PC-3 (cell line): ENCODE measurements at regions not wholly inside any gene's neighbourhood (a gene's known extent, or its start where the extent isn't known, plus 50 kb on each side); places are given as distances from the start of the nearest gene placed in this dataset.
"Not testable (repeated sequence)": the region's sequence is repeated elsewhere in the genome, so short reads cannot be mapped to it uniquely, and the experiment has no call there.

Experiments used
- ATAC-seq: fragments of 200-7000 bp; cut with Tn5 transposase; 2 replicates; pipeline ENCODE4 v1.9.1; 2020; ENCODE audit warnings: mild to moderate bottlenecking, moderate library complexity
- BruUV-seq: library from RNA; stranded (reverse); fragments of 400-500 nt; replicated peaks from 2 replicates; lab custom pipeline; 2021; lab: Mats Ljungman, UMichigan
- CTCF ChIA-PET: fragments of 300-600 bp; sonication (Branson Sonifier 250); formaldehyde crosslinking; loops from one replicate; lab custom pipeline; 2022; ENCODE audit warnings: antibody characterized with exemption; lab: Charles Lee
- POLR2A ChIA-PET: fragments of 300-600 bp; sonication (Branson Sonifier 250); formaldehyde crosslinking; loops from one replicate; lab custom pipeline; 2022; ENCODE audit warnings: antibody characterized with exemption; ENCODE audit not compliant: unreplicated experiment; lab: Charles Lee
- DNase-seq: peaks from one replicate; pipeline ENCODE4 v3.0.0-alpha.2; 2015
- H2AFZ ChIP-seq: fragments of 300-600 bp; sonication (generic); 2 replicates; pipeline ENCODE4 v1.6.0; 2016; ENCODE audit warnings: antibody characterized with exemption, low read length
- H3F3A ChIP-seq: fragments of 300-600 bp; sonication (generic); one replicate; pipeline ENCODE4 v1.6.0; 2017; ENCODE audit warnings: antibody characterized with exemption, low read length, control low read depth, mild to moderate bottlenecking; ENCODE audit not compliant: unreplicated experiment
- H3K27ac ChIP-seq: fragments of 300-600 bp; sonication (generic); 2 replicates; pipeline ENCODE4 v1.5.1; 2016; ENCODE audit warnings: mild to moderate bottlenecking, low read length
- H3K27me3 ChIP-seq: fragments of 300-600 bp; sonication (generic); 2 replicates; pipeline ENCODE4 v1.6.1; 2016; ENCODE audit warnings: low read length, mixed read lengths
- H3K36me3 ChIP-seq: fragments of 300-600 bp; sonication (generic); 2 replicates; pipeline ENCODE4 v1.6.1; 2016; ENCODE audit warnings: low read depth, mixed run types, low read length, mixed read lengths
- H3K4me1 ChIP-seq: fragments of 300-600 bp; sonication (generic); 2 replicates; pipeline ENCODE4 v1.5.1; 2016; ENCODE audit warnings: low read length; ENCODE audit not compliant: insufficient read depth
- H3K4me2 ChIP-seq: fragments of 300-600 bp; sonication (generic); 2 replicates; pipeline ENCODE4 v1.6.0; 2016; ENCODE audit warnings: low read length
- H3K4me3 ChIP-seq: fragments of 300-600 bp; sonication (generic); 2 replicates; pipeline ENCODE4 v1.5.1; 2016; ENCODE audit warnings: mild to moderate bottlenecking, low read length, mixed read lengths
- H3K79me2 ChIP-seq: fragments of 300-600 bp; sonication (generic); 2 replicates; pipeline ENCODE4 v1.6.1; 2017; ENCODE audit warnings: low read length, mixed read lengths
- H3K9ac ChIP-seq: fragments of 300-600 bp; sonication (generic); 2 replicates; pipeline ENCODE4 v1.6.0; 2016; ENCODE audit warnings: mild to moderate bottlenecking, low read length
- H3K9me2 ChIP-seq: fragments of 300-600 bp; sonication (generic); replicated peaks from 2 replicates; pipeline ENCODE4 v1.6.1; 2016; ENCODE audit warnings: mixed run types, low read length, mixed read lengths
- H3K9me3 ChIP-seq: fragments of 300-600 bp; sonication (generic); 2 replicates; pipeline ENCODE4 v1.6.1; 2016; ENCODE audit warnings: low read length, mixed read lengths
- H4K20me1 ChIP-seq: fragments of 300-600 bp; sonication (generic); 2 replicates; pipeline ENCODE4 v1.6.1; 2016; ENCODE audit warnings: low read length, mixed read lengths
- EZH2 ChIP-seq: fragments of 300-600 bp; sonication (generic); IDR thresholded peaks from one replicate; pipeline ENCODE4 v1.6.1; 2017; ENCODE audit warnings: antibody characterized with exemption, mild to moderate bottlenecking, low read length; ENCODE audit not compliant: unreplicated experiment
- EZH2phosphoT487 ChIP-seq: fragments of 300-600 bp; sonication (generic); IDR thresholded peaks from 2 replicates; pipeline ENCODE4 v1.6.1; 2018; ENCODE audit warnings: mild to moderate bottlenecking, antibody characterized with exemption, low read length, borderline replicate concordance
- intact Hi-C: fragments of 100-400 bp; cut with micrococcal nuclease; formaldehyde crosslinking; loops from 2 replicates; pipeline ENCODE4 v1.9.0; 2023
- TF ChIP-seq, protein P1 (sequence below): fragments of 300-600 bp; sonication (generic); conservative IDR thresholded peaks from 2 replicates; pipeline ENCODE4 v1.5.1; 2017; ENCODE audit warnings: antibody characterized with exemption, low read depth, mild to moderate bottlenecking, low read length

DNA sequence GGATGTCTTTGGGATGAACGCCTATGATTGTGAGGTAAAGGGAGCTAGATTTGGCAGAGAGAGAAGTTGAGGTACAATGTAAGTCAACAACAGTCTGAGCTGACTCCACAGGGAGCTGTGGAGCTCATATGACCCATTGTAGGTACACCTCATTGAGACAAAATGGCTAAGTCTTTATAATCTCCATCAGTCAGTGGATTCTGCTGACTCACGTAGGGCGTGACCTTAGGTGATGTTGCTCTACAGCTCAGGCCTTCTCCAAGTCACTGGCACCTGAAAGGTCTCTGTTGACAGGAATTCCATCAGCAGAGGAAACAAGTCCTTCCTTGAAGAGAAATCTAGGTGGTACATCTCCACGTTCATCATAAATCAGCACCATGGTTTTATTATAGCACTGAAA lies 118.2 kb upstream of the PRR16 start:
- no peak for ATAC-seq
- no peaks in the 10 kb centered on the region for H3K9me3 ChIP-seq
- no peak for DNase-seq
- H3K9me2 ChIP-seq = no peaks in the 10 kb centered on the region
- no peak overlapping the region for H3K9ac ChIP-seq
- intact Hi-C loops = no loop called here
- H3K27ac ChIP-seq = no peak overlapping the region
- H3K79me2 ChIP-seq = no peaks in the 10 kb centered on the region
- H3K27me3 ChIP-seq = no peaks in the 10 kb centered on the region
- H3K4me3 ChIP-seq = no peak overlapping the region
- H3K4me2 ChIP-seq = no peak overlapping the region
- H3K4me1 ChIP-seq = no peaks in the 10 kb centered on the region
- no TSS peak for BruUV-seq
- H2AFZ ChIP-seq = no peak overlapping the region
- TF ChIP-seq EZH2phosphoT487 = no peak
- no peak for TF ChIP-seq EZH2
- TF ChIP-seq, protein P1, sequence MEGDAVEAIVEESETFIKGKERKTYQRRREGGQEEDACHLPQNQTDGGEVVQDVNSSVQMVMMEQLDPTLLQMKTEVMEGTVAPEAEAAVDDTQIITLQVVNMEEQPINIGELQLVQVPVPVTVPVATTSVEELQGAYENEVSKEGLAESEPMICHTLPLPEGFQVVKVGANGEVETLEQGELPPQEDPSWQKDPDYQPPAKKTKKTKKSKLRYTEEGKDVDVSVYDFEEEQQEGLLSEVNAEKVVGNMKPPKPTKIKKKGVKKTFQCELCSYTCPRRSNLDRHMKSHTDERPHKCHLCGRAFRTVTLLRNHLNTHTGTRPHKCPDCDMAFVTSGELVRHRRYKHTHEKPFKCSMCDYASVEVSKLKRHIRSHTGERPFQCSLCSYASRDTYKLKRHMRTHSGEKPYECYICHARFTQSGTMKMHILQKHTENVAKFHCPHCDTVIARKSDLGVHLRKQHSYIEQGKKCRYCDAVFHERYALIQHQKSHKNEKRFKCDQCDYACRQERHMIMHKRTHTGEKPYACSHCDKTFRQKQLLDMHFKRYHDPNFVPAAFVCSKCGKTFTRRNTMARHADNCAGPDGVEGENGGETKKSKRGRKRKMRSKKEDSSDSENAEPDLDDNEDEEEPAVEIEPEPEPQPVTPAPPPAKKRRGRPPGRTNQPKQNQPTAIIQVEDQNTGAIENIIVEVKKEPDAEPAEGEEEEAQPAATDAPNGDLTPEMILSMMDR = no peak
- POLR2A ChIA-PET = no interaction called here
- H4K20me1 ChIP-seq = no peaks in the 10 kb centered on the region
- no peaks in the 10 kb centered on the region for H3F3A ChIP-seq
- CTCF ChIA-PET = no interaction called here
- H3K36me3 ChIP-seq = no peaks in the 10 kb centered on the region

DNA sequence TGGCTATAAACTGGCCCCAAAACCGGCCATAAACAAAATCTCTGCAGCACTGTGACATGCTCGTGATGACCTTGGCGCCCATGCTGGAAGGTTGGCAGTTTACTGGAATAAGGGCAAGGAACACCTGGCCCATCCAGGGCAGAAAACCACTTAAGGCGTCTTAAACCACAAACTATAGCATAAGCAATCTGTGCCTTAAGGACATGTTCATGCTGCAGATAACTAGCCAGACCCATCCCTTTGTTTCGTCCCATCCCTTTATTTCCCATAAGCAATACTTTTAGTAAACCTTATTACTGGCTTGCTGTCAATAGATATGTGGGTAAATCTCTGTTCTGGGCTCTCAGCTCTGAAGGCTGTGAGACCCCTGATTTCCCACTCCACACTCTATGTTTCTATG lies 113.0 kb upstream of the PRR16 start:
- CTCF ChIA-PET, H3K9ac ChIP-seq, ATAC-seq, H3K27me3 ChIP-seq, H4K20me1 ChIP-seq, H3K4me3 ChIP-seq, BruUV-seq, H3K9me2 ChIP-seq, H2AFZ ChIP-seq, H3K4me1 ChIP-seq, H3K79me2 ChIP-seq, DNase-seq, H3K36me3 ChIP-seq, H3F3A ChIP-seq, H3K9me3 ChIP-seq, H3K27ac ChIP-seq, POLR2A ChIA-PET, intact Hi-C loops, H3K4me2 ChIP-seq: not testable (repeated sequence)

DNA sequence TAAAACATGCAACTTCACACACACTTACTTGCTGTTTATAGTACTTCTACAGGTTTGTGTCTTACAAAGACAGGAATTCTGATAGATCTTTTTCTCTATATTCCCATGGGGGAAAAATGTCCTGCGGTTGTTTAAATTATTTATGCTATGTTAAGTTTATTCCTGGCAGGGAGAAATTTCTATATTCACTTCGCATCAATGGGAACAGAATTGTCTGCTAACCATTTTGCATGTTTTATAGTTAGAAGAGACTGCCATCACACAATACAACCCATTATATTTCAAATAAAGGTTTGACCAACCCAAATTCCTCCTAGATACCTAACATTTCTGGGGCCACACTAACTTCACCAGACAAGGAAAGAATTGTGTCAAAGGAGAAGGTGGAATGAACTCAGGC lies 110.0 kb upstream of the PRR16 start:
- intact Hi-C loops = no loop called here
- POLR2A ChIA-PET = no interaction called here
- no peak overlapping the region for H3K4me3 ChIP-seq
- no peaks in the 10 kb centered on the region for H4K20me1 ChIP-seq
- H3K9me2 ChIP-seq = no peaks in the 10 kb centered on the region
- H3K79me2 ChIP-seq = no peaks in the 10 kb centered on the region
- H3F3A ChIP-seq = no peaks in the 10 kb centered on the region
- ATAC-seq = no peak
- H3K27me3 ChIP-seq = no peaks in the 10 kb centered on the region
- no peaks in the 10 kb centered on the region for H3K9me3 ChIP-seq
- H3K4me1 ChIP-seq = no peaks in the 10 kb centered on the region
- no peak overlapping the region for H3K27ac ChIP-seq
- H3K9ac ChIP-seq = no peak overlapping the region
- H2AFZ ChIP-seq = no peak overlapping the region
- no peak for TF ChIP-seq EZH2phosphoT487
- CTCF ChIA-PET = no interaction called here
- H3K4me2 ChIP-seq = no peak overlapping the region
- BruUV-seq = no TSS peak
- DNase-seq = no peak
- H3K36me3 ChIP-seq = no peaks in the 10 kb centered on the region

DNA sequence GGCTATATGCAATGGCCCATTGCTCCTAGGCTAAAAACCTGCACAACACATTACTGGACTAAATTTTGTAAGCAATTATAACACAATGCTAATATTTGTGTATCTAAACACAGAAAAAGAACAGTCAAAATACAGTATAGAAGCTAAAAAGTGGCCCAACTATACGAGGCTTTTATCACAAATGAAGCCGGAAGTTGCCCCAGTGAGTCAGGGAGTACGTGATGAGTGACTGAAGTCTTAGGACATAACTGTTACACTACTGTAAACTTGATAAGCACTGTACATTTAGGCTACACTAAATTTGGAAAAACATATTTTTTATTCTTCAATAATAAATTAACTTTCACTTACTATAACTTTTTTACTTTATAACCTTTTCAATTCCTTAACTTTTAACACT lies 105.2 kb upstream of the PRR16 start:
- no TSS peak for BruUV-seq
- Histone ChIP-seq H3K4me3 (no peak overlapping the region), H3K4me1 (no peaks in the 10 kb centered on the region), H3K79me2 (no peaks in the 10 kb centered on the region), H4K20me1 (no peaks in the 10 kb centered on the region), H3K27ac (no peak overlapping the region), H2AFZ (no peak overlapping the region), H3K9me3 (no peaks in the 10 kb centered on the region), H3K9ac (no peak overlapping the region), H3F3A (no peaks in the 10 kb centered on the region), H3K27me3 (no peaks in the 10 kb centered on the region), H3K36me3 (no peaks in the 10 kb centered on the region), H3K4me2 (no peak overlapping the region), H3K9me2 (no peaks in the 10 kb centered on the region)
- DNase-seq (peak; percentile 39), ATAC-seq (peak; percentile 20; the same call in 1 of the 2 replicates)
- intact Hi-C loops = no loop called here
- TF ChIP-seq, protein P1 = no peak
- TF ChIP-seq EZH2phosphoT487 (no peak), EZH2 (no peak)
- ChIA-PET POLR2A (no interaction called here), CTCF (no interaction called here)
